Spinal cord (tissue), 9 donors: ENCODE measurements at regions not wholly inside any gene's neighbourhood (a gene's known extent, or its start where the extent isn't known, plus 50 kb on each side); places are given as distances from the start of the nearest gene placed in this dataset.
A peak's percentile ranks its signal among the peaks of the same experiment; 100 is the strongest.

Source experiments
- DNase-seq, 6 donors: peaks; one replicate each; pipeline versions ENCODE4 v3.0.0 to v3.0.0-alpha.2; 2013 to 2015; ENCODE audit warnings: low spot score in 6 of 6, low read depth in 4 of 6
- H3K27ac ChIP-seq: one replicate; pipeline ENCODE4 v1.5.1; 2013; ENCODE audit warnings: low read depth, low read length, control low read depth
- H3K27me3 ChIP-seq: one replicate; pipeline ENCODE4 v1.6.1; 2013; ENCODE audit warnings: low read length; ENCODE audit not compliant: control insufficient read depth, insufficient read depth
- H3K36me3 ChIP-seq: one replicate; pipeline ENCODE4 v1.6.1; 2013; ENCODE audit warnings: low read length; ENCODE audit not compliant: control insufficient read depth, insufficient read depth
- H3K4me1 ChIP-seq: one replicate; pipeline ENCODE4 v1.6.1; 2013; ENCODE audit warnings: low read length; ENCODE audit not compliant: control insufficient read depth, insufficient read depth
- H3K4me3 ChIP-seq: one replicate; pipeline ENCODE4 v1.5.1; 2013; ENCODE audit warnings: low read depth, low read length, control low read depth
- H3K9me3 ChIP-seq: one replicate; pipeline ENCODE4 v1.6.1; 2013; ENCODE audit warnings: low read length; ENCODE audit not compliant: control insufficient read depth, insufficient read depth
- WGBS: methylation state at CpG from one replicate; pipeline ENCODE4 v1.1.5; 2013; ENCODE audit warnings: missing lambda C conversion rate; ENCODE audit not compliant: insufficient coverage; 5-methylcytosine and 5-hydroxymethylcytosine counted together
- donor health status: healthy.

GRCh38 chr2:48066000-48066399 lies 159.7 kb upstream of the FBXO11 start:
- no peak for DNase-seq
- no CpG with 5 or more reads among the region's 2 CpGs for WGBS
- Histone ChIP-seq H3K4me3 (no peak overlapping the region), H3K27me3 (no peaks in the 10 kb centered on the region), H3K36me3 (no peaks in the 10 kb centered on the region), H3K9me3 (no peaks in the 10 kb centered on the region), H3K4me1 (no peaks in the 10 kb centered on the region), H3K27ac (no peak overlapping the region)

DNA sequence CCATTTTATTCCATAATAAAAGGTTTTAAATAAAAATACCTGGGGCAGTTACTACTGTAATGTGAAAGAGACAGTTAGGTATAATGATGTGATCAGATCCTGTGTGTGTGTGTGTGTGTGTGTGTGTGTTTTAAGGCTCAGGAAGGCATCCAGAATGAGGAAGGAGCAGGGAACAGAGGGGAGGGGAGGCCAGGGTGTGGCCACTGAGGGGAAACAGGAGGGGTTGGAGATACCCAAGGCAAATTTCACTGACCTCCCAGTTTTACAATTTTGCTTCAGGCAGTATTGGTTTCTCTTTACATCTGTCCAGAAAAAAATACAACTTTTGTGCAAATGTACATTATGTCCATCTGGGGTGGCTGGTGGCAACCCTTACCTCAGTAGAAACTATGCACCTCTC lies 163.5 kb upstream of the FBXO11 start:
- H3K4me1 ChIP-seq: no peaks in the 10 kb centered on the region
- no peak for DNase-seq
- no peaks in the 10 kb centered on the region for H3K9me3 ChIP-seq
- no peaks in the 10 kb centered on the region for H3K27me3 ChIP-seq
- H3K4me3 ChIP-seq: no peak overlapping the region
- no peak overlapping the region for H3K27ac ChIP-seq
- H3K36me3 ChIP-seq: no peaks in the 10 kb centered on the region

GRCh38 chr2:48070415-48070814 lies 164.1 kb upstream of the FBXO11 start:
- no peak overlapping the region for H3K4me3 ChIP-seq
- H3K27me3 ChIP-seq: no peaks in the 10 kb centered on the region
- no peak overlapping the region for H3K27ac ChIP-seq
- H3K36me3 ChIP-seq: no peaks in the 10 kb centered on the region
- H3K9me3 ChIP-seq: no peaks in the 10 kb centered on the region
- H3K4me1 ChIP-seq: no peaks in the 10 kb centered on the region
- no CpG with 5 or more reads among the region's 3 CpGs for WGBS
- peak in 1 of 6 donors; percentile 13 for DNase-seq

GRCh38 chr2:48072583-48072982 lies 166.3 kb upstream of the FBXO11 start:
- H3K4me1 ChIP-seq: no peaks in the 10 kb centered on the region
- WGBS: no CpG with 5 or more reads among the region's 5 CpGs
- no peaks in the 10 kb centered on the region for H3K36me3 ChIP-seq
- DNase-seq: no peak
- H3K4me3 ChIP-seq: no peak overlapping the region
- H3K9me3 ChIP-seq: no peaks in the 10 kb centered on the region
- no peaks in the 10 kb centered on the region for H3K27me3 ChIP-seq
- no peak overlapping the region for H3K27ac ChIP-seq

DNA sequence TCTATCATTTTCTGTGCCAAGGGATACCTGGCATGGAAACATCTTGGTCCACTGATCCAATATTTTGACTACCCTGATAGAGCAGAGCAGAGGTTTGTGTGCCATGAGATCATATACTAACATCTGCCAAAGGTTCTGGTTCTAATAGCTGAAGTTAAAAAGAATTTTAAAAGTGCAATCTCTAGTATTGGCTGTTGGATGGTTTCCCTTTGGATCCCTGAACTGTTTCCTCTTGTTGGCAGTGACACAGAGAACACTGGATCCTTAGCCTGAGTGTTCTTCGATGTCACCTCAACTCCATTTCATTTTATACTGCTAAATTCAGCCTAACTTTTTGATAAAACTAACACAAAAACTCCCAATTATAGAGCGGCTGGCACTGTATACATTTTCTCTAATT lies 169.3 kb upstream of the FBXO11 start:
- H3K27me3 ChIP-seq: no peaks in the 10 kb centered on the region
- no peak overlapping the region for H3K4me3 ChIP-seq

DNA sequence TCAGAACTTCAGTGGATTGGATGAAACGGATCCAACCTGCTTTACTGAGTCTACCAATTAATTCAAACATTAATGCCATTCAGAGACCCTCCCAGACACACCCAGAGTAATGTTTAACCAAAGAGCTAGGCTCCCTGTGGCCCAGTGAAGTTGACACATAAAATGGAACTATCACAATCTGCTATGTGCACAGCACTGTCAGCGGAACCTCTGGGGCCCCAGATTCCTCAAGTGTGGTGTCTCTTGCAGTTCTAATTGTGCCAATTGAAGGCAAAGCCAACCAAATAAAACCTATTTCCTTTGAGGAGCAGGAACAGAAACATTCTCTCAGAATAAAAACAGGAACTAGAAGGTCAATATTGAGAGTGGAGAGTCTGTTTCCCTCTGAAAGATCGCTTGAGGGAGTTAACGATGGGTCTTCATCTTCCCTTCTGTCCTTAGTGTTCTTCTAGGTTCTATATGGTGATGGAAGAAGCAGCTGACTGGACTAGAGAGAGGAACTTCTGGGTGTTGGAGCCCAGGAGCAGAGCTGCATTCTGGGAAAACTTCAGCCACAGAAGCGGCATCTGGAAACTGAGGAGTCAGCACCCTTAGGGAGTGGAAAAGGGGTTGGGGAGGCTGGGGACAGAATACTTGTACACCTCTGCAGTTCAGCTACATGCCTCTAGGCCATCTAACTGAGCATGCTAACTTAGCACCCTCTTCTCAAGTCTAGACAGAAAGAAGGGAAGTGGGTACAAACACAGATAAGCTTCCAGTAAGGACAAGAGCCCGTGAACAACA lies 174.4 kb upstream of the FBXO11 start:
- no peak overlapping the region for H3K4me3 ChIP-seq

More for the DNA sequence above, 169.3 kb upstream of the FBXO11 start:
- no peak for DNase-seq
- Histone ChIP-seq H3K4me1 (no peaks in the 10 kb centered on the region), H3K36me3 (no peaks in the 10 kb centered on the region), H3K27ac (no peak overlapping the region), H3K9me3 (no peaks in the 10 kb centered on the region)
- WGBS: 100% methylated on average over 1 of the region's 2 CpGs

GRCh38 chr2:48081317-48081628 lies 175.0 kb upstream of the FBXO11 start:
- Histone ChIP-seq H3K27ac (no peak overlapping the region), H3K4me3 (no peak overlapping the region), H3K36me3 (no peaks in the 10 kb centered on the region), H3K4me1 (no peaks in the 10 kb centered on the region), H3K27me3 (no peaks in the 10 kb centered on the region), H3K9me3 (no peaks in the 10 kb centered on the region)
- WGBS: 93% methylated on average over 5 of the region's 7 CpGs
- DNase-seq: no peak

More for the DNA sequence above, 174.4 kb upstream of the FBXO11 start:
- 71% methylated on average over 4 of the region's 6 CpGs for WGBS
- Histone ChIP-seq H3K27ac (no peak overlapping the region), H3K9me3 (no peaks in the 10 kb centered on the region), H3K27me3 (no peaks in the 10 kb centered on the region), H3K4me1 (no peaks in the 10 kb centered on the region), H3K36me3 (no peaks in the 10 kb centered on the region)
- DNase-seq: peak in 1 of 6 donors; percentile 4

DNA sequence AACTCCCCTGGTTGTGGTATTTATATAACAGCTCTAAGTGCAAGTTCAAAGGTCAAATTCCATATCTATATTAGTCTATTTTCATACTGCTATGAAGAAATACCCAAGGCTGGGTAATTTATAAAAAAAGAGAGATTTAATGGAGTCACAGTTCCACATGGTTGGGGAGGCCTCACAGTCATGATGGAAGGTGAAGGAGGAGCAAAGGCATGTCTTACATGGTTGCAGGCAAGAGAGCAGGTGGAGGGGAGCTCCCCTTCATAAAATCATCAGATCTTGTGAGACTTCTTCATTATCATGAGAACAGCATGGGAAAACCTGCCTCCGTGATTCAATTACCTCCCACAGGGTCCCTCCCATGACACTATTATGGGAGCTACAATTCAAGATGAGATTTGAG lies 179.6 kb upstream of the FBXO11 start:
- Histone ChIP-seq H3K27ac (no peak overlapping the region), H3K36me3 (no peaks in the 10 kb centered on the region), H3K9me3 (peaks cover under 1% of the 10 kb centered on the region), H3K4me3 (no peak overlapping the region), H3K27me3 (no peaks in the 10 kb centered on the region), H3K4me1 (no peaks in the 10 kb centered on the region)
- WGBS: no CpG with 5 or more reads among the region's 1 CpG
- no peak for DNase-seq

DNA sequence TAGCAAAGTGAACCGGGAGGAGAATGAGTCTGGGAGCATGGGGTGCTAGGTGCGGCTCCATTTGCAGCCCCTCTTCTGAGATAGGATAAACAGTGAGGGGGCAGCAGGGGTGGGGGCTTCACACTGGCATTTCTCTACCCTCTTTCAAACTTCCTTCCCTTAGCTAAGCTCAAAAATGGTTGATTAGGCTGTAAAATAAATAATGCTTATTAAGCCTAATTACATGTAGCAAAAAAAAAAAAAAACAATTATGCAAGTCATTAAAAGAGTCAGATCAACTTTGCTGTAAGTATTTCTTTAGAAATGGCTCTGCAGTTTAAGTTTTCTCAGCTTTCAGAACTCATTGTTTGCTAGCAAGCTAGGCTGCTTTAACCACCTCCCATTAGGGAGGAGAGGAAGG lies 182.7 kb upstream of the FBXO11 start:
- H3K4me1 ChIP-seq: no peaks in the 10 kb centered on the region
- no peaks in the 10 kb centered on the region for H3K27me3 ChIP-seq
- H3K27ac ChIP-seq: no peak overlapping the region
- DNase-seq: no peak
- H3K36me3 ChIP-seq: no peaks in the 10 kb centered on the region
- H3K4me3 ChIP-seq: no peak overlapping the region
- H3K9me3 ChIP-seq: peaks cover 8% of the 10 kb centered on the region
- WGBS: no CpG with 5 or more reads among the region's 2 CpGs

DNA sequence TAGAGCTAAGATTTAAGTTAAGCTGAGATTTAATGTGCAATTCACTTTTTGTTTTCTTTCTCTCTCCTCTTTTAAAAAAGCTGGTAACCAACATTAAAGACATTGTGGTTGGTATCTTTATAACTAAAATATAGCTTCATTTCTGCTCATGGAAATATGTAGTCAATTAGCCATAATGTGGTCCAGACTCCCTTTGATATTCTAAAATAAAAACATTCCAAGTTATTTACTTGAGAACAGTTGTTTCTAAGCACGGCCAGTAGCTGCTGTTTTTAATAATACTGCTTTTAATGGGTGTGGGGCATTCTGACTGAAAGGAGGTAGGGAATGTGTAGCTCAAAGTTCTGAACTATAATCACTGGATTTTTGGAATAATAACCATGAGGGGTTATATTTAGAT lies 183.3 kb upstream of the FBXO11 start:
- Histone ChIP-seq H3K36me3 (no peaks in the 10 kb centered on the region), H3K4me1 (no peaks in the 10 kb centered on the region), H3K27ac (no peak overlapping the region), H3K9me3 (peaks cover 8% of the 10 kb centered on the region), H3K4me3 (no peak overlapping the region), H3K27me3 (no peaks in the 10 kb centered on the region)
- WGBS: no CpG with 5 or more reads among the region's 1 CpG
- no peak for DNase-seq
